GM21528 (cell line): ENCODE measurements at regions not wholly inside any gene's neighbourhood (a gene's known extent, or its start where the extent isn't known, plus 50 kb on each side); places are given as distances from the start of the nearest gene placed in this dataset.
"Not testable (repeated sequence)": the region's sequence is repeated elsewhere in the genome, so short reads cannot be mapped to it uniquely, and the experiment has no call there.

ENCODE experiments used
- ATAC-seq: cut with Tn5 transposase; IDR thresholded peaks from one replicate; pipeline ENCODE4 v1.9.1; 2021; ENCODE audit warnings: mild to moderate bottlenecking, moderate library complexity; ENCODE audit not compliant: unreplicated experiment, low FRiP score

GRCh38 chr11:19628018-19628417 lies 84.6 kb upstream of the NAV2 start:
- ATAC-seq: no peak

- ATAC-seq: no peak
These were observed 85.1 kb upstream of the NAV2 start for GRCh38 chr11:19627566-19627965.

- ATAC-seq: no peak
These were observed 87.2 kb upstream of the NAV2 start for GRCh38 chr11:19625438-19625837.

GRCh38 chr11:19617696-19618523 lies 94.7 kb upstream of the NAV2 start:
- ATAC-seq: no peak

- no peak for ATAC-seq
These were observed 97.1 kb upstream of the NAV2 start for GRCh38 chr11:19615341-19616183.

- no peak for ATAC-seq
These were observed 98.2 kb upstream of the NAV2 start for GRCh38 chr11:19614370-19614940.

GRCh38 chr11:19612025-19612424 lies 100.6 kb upstream of the NAV2 start:
- not testable (repeated sequence) for ATAC-seq

GRCh38 chr11:19607656-19608360 lies 104.8 kb upstream of the NAV2 start:
- no peak for ATAC-seq

GRCh38 chr11:19606856-19607655 lies 105.6 kb upstream of the NAV2 start:
- ATAC-seq: no peak

- no peak for ATAC-seq
These were observed 106.9 kb upstream of the NAV2 start for GRCh38 chr11:19605520-19606371.

- no peak for ATAC-seq
These were observed 107.8 kb upstream of the NAV2 start for GRCh38 chr11:19604679-19605375.

- no peak for ATAC-seq
These were observed 108.9 kb upstream of the NAV2 start for GRCh38 chr11:19603771-19604170.

GRCh38 chr11:19602891-19603290 lies 109.7 kb upstream of the NAV2 start:
- ATAC-seq: no peak

- no peak for ATAC-seq
These were observed 110.2 kb upstream of the NAV2 start for GRCh38 chr11:19602406-19602805.

- no peak for ATAC-seq
These were observed 111.4 kb upstream of the NAV2 start for GRCh38 chr11:19601235-19601634.

GRCh38 chr11:19599681-19600080 lies 113.0 kb upstream of the NAV2 start:
- no peak for ATAC-seq

- no peak for ATAC-seq
These were observed 113.7 kb upstream of the NAV2 start for GRCh38 chr11:19598876-19599486.

- ATAC-seq: no peak
These were observed 114.2 kb upstream of the NAV2 start for GRCh38 chr11:19598456-19598855.
